HG02884 (cell line): ENCODE measurements at regions not wholly inside any gene's neighbourhood (a gene's known extent, or its start where the extent isn't known, plus 50 kb on each side); places are given as distances from the start of the nearest gene placed in this dataset.

Source experiments
- ATAC-seq: cut with Tn5 transposase; IDR thresholded peaks from one replicate; pipeline ENCODE4 v1.9.1; 2021; ENCODE audit warnings: mild to moderate bottlenecking, moderate library complexity; ENCODE audit not compliant: unreplicated experiment

GRCh38 chr16:77117707-77118106, 73.3 kb upstream of the MON1B start:
- no peak for ATAC-seq

GRCh38 chr16:77131398-77131797, 59.6 kb upstream of the MON1B start:
- ATAC-seq: no peak

GRCh38 chr16:77132051-77132618, 58.9 kb upstream of the MON1B start:
- ATAC-seq: no peak

GRCh38 chr16:77133706-77134105, 57.3 kb upstream of the MON1B start:
- no peak for ATAC-seq

GRCh38 chr16:77137045-77137444, 53.9 kb upstream of the MON1B start:
- ATAC-seq: no peak
